ENCODE measurements at regions not wholly inside any gene's neighbourhood (a gene's known extent, or its start where the extent isn't known, plus 50 kb on each side); places are given as distances from the start of the nearest gene placed in this dataset.

- no peak for TF ChIP-seq CTCF (conservative IDR thresholded peaks at IDR 0.05; ENCODE audit: low read depth, low read length)
- TF ChIP-seq EZH2 (IDR thresholded peaks at IDR 0.05; ENCODE audit: borderline replicate concordance, low read depth, low read length, poor library complexity, severe bottlenecking) = no peak
Observed at GRCh38 chr5:60293518-60293917, 400.0 kb upstream of the PDE4D start.

All from A673 (cell line).